PC-3 (cell line): ENCODE measurements at regions not wholly inside any gene's neighbourhood (a gene's known extent, or its start where the extent isn't known, plus 50 kb on each side); places are given as distances from the start of the nearest gene placed in this dataset.

Source experiments
- ATAC-seq: fragments of 200-7000 bp; cut with Tn5 transposase; 2 replicates; pipeline ENCODE4 v1.9.1; 2020; ENCODE audit warnings: mild to moderate bottlenecking, moderate library complexity
- BruUV-seq: library from RNA; stranded (reverse); fragments of 400-500 nt; replicated peaks from 2 replicates; lab custom pipeline; 2021; lab: Mats Ljungman, UMichigan
- CTCF ChIA-PET: fragments of 300-600 bp; sonication (Branson Sonifier 250); formaldehyde crosslinking; loops from one replicate; lab custom pipeline; 2022; ENCODE audit warnings: antibody characterized with exemption; lab: Charles Lee
- POLR2A ChIA-PET: fragments of 300-600 bp; sonication (Branson Sonifier 250); formaldehyde crosslinking; loops from one replicate; lab custom pipeline; 2022; ENCODE audit warnings: antibody characterized with exemption; ENCODE audit not compliant: unreplicated experiment; lab: Charles Lee
- DNase-seq: peaks from one replicate; pipeline ENCODE4 v3.0.0-alpha.2; 2015
- H2AFZ ChIP-seq: fragments of 300-600 bp; sonication (generic); 2 replicates; pipeline ENCODE4 v1.6.0; 2016; ENCODE audit warnings: antibody characterized with exemption, low read length
- H3F3A ChIP-seq: fragments of 300-600 bp; sonication (generic); one replicate; pipeline ENCODE4 v1.6.0; 2017; ENCODE audit warnings: antibody characterized with exemption, low read length, control low read depth, mild to moderate bottlenecking; ENCODE audit not compliant: unreplicated experiment
- H3K27ac ChIP-seq: fragments of 300-600 bp; sonication (generic); 2 replicates; pipeline ENCODE4 v1.5.1; 2016; ENCODE audit warnings: mild to moderate bottlenecking, low read length
- H3K27me3 ChIP-seq: fragments of 300-600 bp; sonication (generic); 2 replicates; pipeline ENCODE4 v1.6.1; 2016; ENCODE audit warnings: low read length, mixed read lengths
- H3K36me3 ChIP-seq: fragments of 300-600 bp; sonication (generic); 2 replicates; pipeline ENCODE4 v1.6.1; 2016; ENCODE audit warnings: low read depth, mixed run types, low read length, mixed read lengths
- H3K4me1 ChIP-seq: fragments of 300-600 bp; sonication (generic); 2 replicates; pipeline ENCODE4 v1.5.1; 2016; ENCODE audit warnings: low read length; ENCODE audit not compliant: insufficient read depth
- H3K4me2 ChIP-seq: fragments of 300-600 bp; sonication (generic); 2 replicates; pipeline ENCODE4 v1.6.0; 2016; ENCODE audit warnings: low read length
- H3K4me3 ChIP-seq: fragments of 300-600 bp; sonication (generic); 2 replicates; pipeline ENCODE4 v1.5.1; 2016; ENCODE audit warnings: mild to moderate bottlenecking, low read length, mixed read lengths
- H3K79me2 ChIP-seq: fragments of 300-600 bp; sonication (generic); 2 replicates; pipeline ENCODE4 v1.6.1; 2017; ENCODE audit warnings: low read length, mixed read lengths
- H3K9ac ChIP-seq: fragments of 300-600 bp; sonication (generic); 2 replicates; pipeline ENCODE4 v1.6.0; 2016; ENCODE audit warnings: mild to moderate bottlenecking, low read length
- H3K9me2 ChIP-seq: fragments of 300-600 bp; sonication (generic); replicated peaks from 2 replicates; pipeline ENCODE4 v1.6.1; 2016; ENCODE audit warnings: mixed run types, low read length, mixed read lengths
- H3K9me3 ChIP-seq: fragments of 300-600 bp; sonication (generic); 2 replicates; pipeline ENCODE4 v1.6.1; 2016; ENCODE audit warnings: low read length, mixed read lengths
- H4K20me1 ChIP-seq: fragments of 300-600 bp; sonication (generic); 2 replicates; pipeline ENCODE4 v1.6.1; 2016; ENCODE audit warnings: low read length, mixed read lengths
- CTCF ChIP-seq: fragments of 300-600 bp; sonication (generic); conservative IDR thresholded peaks from 2 replicates; pipeline ENCODE4 v1.5.1; 2017; ENCODE audit warnings: antibody characterized with exemption, low read depth, mild to moderate bottlenecking, low read length
- EZH2 ChIP-seq: fragments of 300-600 bp; sonication (generic); IDR thresholded peaks from one replicate; pipeline ENCODE4 v1.6.1; 2017; ENCODE audit warnings: antibody characterized with exemption, mild to moderate bottlenecking, low read length; ENCODE audit not compliant: unreplicated experiment
- EZH2phosphoT487 ChIP-seq: fragments of 300-600 bp; sonication (generic); IDR thresholded peaks from 2 replicates; pipeline ENCODE4 v1.6.1; 2018; ENCODE audit warnings: mild to moderate bottlenecking, antibody characterized with exemption, low read length, borderline replicate concordance
- intact Hi-C: fragments of 100-400 bp; cut with micrococcal nuclease; formaldehyde crosslinking; loops from 2 replicates; pipeline ENCODE4 v1.9.0; 2023

GRCh38 chr2:14387332-14387731 lies 245.2 kb upstream of the LRATD1 start:
- DNase-seq (no peak), ATAC-seq (no peak)
- H3K4me3 ChIP-seq = no peak overlapping the region
- H3K4me2 ChIP-seq = no peak overlapping the region
- TF ChIP-seq EZH2 = no peak
- TF ChIP-seq CTCF = no peak
- no peak for TF ChIP-seq EZH2phosphoT487
- no TSS peak for BruUV-seq
- no peak overlapping the region for H2AFZ ChIP-seq
- no peaks in the 10 kb centered on the region for H3K79me2 ChIP-seq
- intact Hi-C loops = no loop called here
- peaks cover 21% of the 10 kb centered on the region for H3K27me3 ChIP-seq
- H3K9me3 ChIP-seq = no peaks in the 10 kb centered on the region
- POLR2A ChIA-PET = no interaction called here
- CTCF ChIA-PET = no interaction called here
- H3K27ac ChIP-seq = no peak overlapping the region
- H3K9ac ChIP-seq = no peak overlapping the region
- no peaks in the 10 kb centered on the region for H4K20me1 ChIP-seq
- no peaks in the 10 kb centered on the region for H3K4me1 ChIP-seq
- no peaks in the 10 kb centered on the region for H3K36me3 ChIP-seq
- H3K9me2 ChIP-seq = no peaks in the 10 kb centered on the region
- no peaks in the 10 kb centered on the region for H3F3A ChIP-seq

DNA sequence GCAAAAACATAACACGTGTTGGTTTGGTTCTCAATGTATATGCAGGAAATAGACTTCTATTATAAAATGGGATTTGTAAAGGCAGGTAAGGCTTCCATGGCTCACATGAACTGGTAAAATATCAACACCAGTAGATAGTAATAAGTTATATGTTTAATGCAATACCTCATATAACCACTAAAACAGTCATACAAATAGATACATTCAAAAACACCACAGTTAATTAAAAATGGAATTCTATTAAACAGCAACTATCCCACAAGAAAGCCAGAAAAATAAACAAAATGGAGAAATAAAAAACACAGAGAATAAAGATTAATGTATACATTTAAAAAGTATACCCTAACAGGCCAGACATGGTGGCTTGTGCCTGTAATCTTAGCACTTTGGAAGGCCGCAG lies 243.8 kb upstream of the LRATD1 start:
- Histone ChIP-seq H2AFZ (no peak overlapping the region), H3K4me1 (no peaks in the 10 kb centered on the region), H3K36me3 (no peaks in the 10 kb centered on the region), H3F3A (no peaks in the 10 kb centered on the region), H3K4me2 (no peak overlapping the region), H3K27me3 (peaks cover 21% of the 10 kb centered on the region), H4K20me1 (no peaks in the 10 kb centered on the region), H3K9me2 (no peaks in the 10 kb centered on the region), H3K4me3 (no peak overlapping the region), H3K9me3 (no peaks in the 10 kb centered on the region), H3K27ac (no peak overlapping the region), H3K9ac (no peak overlapping the region), H3K79me2 (no peaks in the 10 kb centered on the region)
- CTCF ChIA-PET = no interaction called here
- POLR2A ChIA-PET = no interaction called here
- BruUV-seq = no TSS peak
- intact Hi-C loops = no loop called here
- ATAC-seq (no peak), DNase-seq (no peak)
- TF ChIP-seq EZH2 (no peak), EZH2phosphoT487 (no peak), CTCF (no peak; the same call in 1 of the 2 replicates)

- H3K79me2 ChIP-seq = no peaks in the 10 kb centered on the region
- TF ChIP-seq CTCF (no peak), EZH2phosphoT487 (no peak), EZH2 (no peak)
- H3K9me3 ChIP-seq = no peaks in the 10 kb centered on the region
- H2AFZ ChIP-seq = no peak overlapping the region
- H3K4me3 ChIP-seq = no peak overlapping the region
- ChIA-PET POLR2A (no interaction called here), CTCF (interaction anchor here (0.6 kb wide), 1 partner anchor 129 kb away, joined by 3 read pairs; no protein-coding TSS in a partner anchor)
- H3K27me3 ChIP-seq = no peaks in the 10 kb centered on the region
- no peak overlapping the region for H3K4me2 ChIP-seq
- no peaks in the 10 kb centered on the region for H4K20me1 ChIP-seq
- intact Hi-C loops = no loop called here
- DNase-seq (no peak), ATAC-seq (no peak)
- H3F3A ChIP-seq = no peaks in the 10 kb centered on the region
- H3K9me2 ChIP-seq = no peaks in the 10 kb centered on the region
- no peaks in the 10 kb centered on the region for H3K4me1 ChIP-seq
- H3K9ac ChIP-seq = no peak overlapping the region
- no TSS peak for BruUV-seq
- no peaks in the 10 kb centered on the region for H3K36me3 ChIP-seq
- H3K27ac ChIP-seq = no peak overlapping the region
These were observed 235.9 kb upstream of the LRATD1 start for GRCh38 chr2:14396533-14397083.
